Liver (tissue), 8 donors: ENCODE measurements at regions not wholly inside any gene's neighbourhood (a gene's known extent, or its start where the extent isn't known, plus 50 kb on each side); places are given as distances from the start of the nearest gene placed in this dataset.

Source experiments
- DNase-seq: peaks from one replicate; pipeline ENCODE4 v3.0.0-alpha.2; 2017; ENCODE audit warnings: low spot score
- H3K27ac ChIP-seq, 2 donors: one replicate each; pipeline ENCODE4 v1.7.0; 2013; ENCODE audit warnings: inconsistent platforms in 2 of 2, low read length in 2 of 2, control low read depth in 1 of 2, low read depth in 1 of 2, mild to moderate bottlenecking in 1 of 2
- H3K27me3 ChIP-seq, 4 donors: one replicate each; pipeline versions ENCODE4 v1.6.1 to v1.7.0; 2013; ENCODE audit warnings: low read length in 3 of 4, inconsistent platforms in 1 of 4, mild to moderate bottlenecking in 1 of 4, moderate library complexity in 1 of 4; ENCODE audit not compliant: control insufficient read depth in 4 of 4, insufficient read depth in 4 of 4
- H3K36me3 ChIP-seq, 4 donors: one replicate each; pipeline versions ENCODE4 v1.6.1 to v1.7.0; 2013; ENCODE audit warnings: low read length in 3 of 4, mild to moderate bottlenecking in 3 of 4, low read depth in 1 of 4, moderate library complexity in 1 of 4; ENCODE audit not compliant: control insufficient read depth in 4 of 4, insufficient read depth in 3 of 4
- H3K4me1 ChIP-seq, 4 donors: one replicate each; pipeline versions ENCODE4 v1.6.1 to v1.7.0; 2013; ENCODE audit warnings: low read length in 3 of 4, mild to moderate bottlenecking in 3 of 4, moderate library complexity in 1 of 4; ENCODE audit not compliant: control insufficient read depth in 4 of 4, insufficient read depth in 4 of 4
- H3K4me3 ChIP-seq, 3 donors: one replicate each; pipeline versions ENCODE4 v1.6.1 to v1.7.0; 2013; ENCODE audit warnings: low read length in 3 of 3, control low read depth in 1 of 3, low read depth in 1 of 3, mild to moderate bottlenecking in 1 of 3
- H3K9ac ChIP-seq, 2 donors: one replicate each; pipeline ENCODE4 v1.7.0; 2013; ENCODE audit warnings: low read length in 2 of 2, mild to moderate bottlenecking in 2 of 2, moderate library complexity in 2 of 2, control low read depth in 1 of 2, low read depth in 1 of 2
- H3K9me3 ChIP-seq, 4 donors: one replicate each; pipeline versions ENCODE4 v1.6.1 to v1.7.0; 2013; ENCODE audit warnings: low read length in 3 of 4; ENCODE audit not compliant: control insufficient read depth in 4 of 4
- ATF3 ChIP-seq: IDR thresholded peaks from 2 replicates; pipeline ENCODE4 v1.6.1; 2016; ENCODE audit warnings: antibody characterized with exemption
- CTCF ChIP-seq: fragments of 150-350 bp; IDR thresholded peaks from 2 replicates; pipeline ENCODE4 v1.5.1; 2017; ENCODE audit warnings: improper control_type of control experiment, low read depth, low read length; ENCODE audit not compliant: missing input control
- EGR1 ChIP-seq, 2 donors: IDR thresholded peaks; 2 replicates each; pipeline ENCODE4 v1.6.1; 2016 to 2018; ENCODE audit warnings: antibody characterized with exemption in 2 of 2, low read depth in 2 of 2
- FOXA1 ChIP-seq: IDR thresholded peaks from 2 replicates; pipeline ENCODE4 v1.6.1; 2016; ENCODE audit warnings: antibody characterized with exemption
- FOXA2 ChIP-seq: IDR thresholded peaks from 2 replicates; pipeline ENCODE4 v1.6.1; 2016; ENCODE audit warnings: antibody characterized with exemption
- GABPA ChIP-seq, 2 donors: IDR thresholded peaks in 1 of 2; conservative IDR thresholded peaks in 1 of 2; 2 replicates each; pipeline ENCODE4 v1.6.1; 2016; ENCODE audit warnings: antibody characterized with exemption in 2 of 2, mild to moderate bottlenecking in 1 of 2, moderate library complexity in 1 of 2
- HNF4A ChIP-seq, 2 donors: conservative IDR thresholded peaks; 2 replicates each; pipeline ENCODE4 v1.6.1; 2016; ENCODE audit warnings: antibody characterized with exemption in 2 of 2, mild to moderate bottlenecking in 2 of 2
- HNF4G ChIP-seq: IDR thresholded peaks from 2 replicates; pipeline ENCODE4 v1.6.1; 2016; ENCODE audit warnings: antibody characterized with exemption
- MAX ChIP-seq: IDR thresholded peaks from 2 replicates; pipeline ENCODE4 v1.6.1; 2016; ENCODE audit warnings: antibody characterized with exemption
- NR2F2 ChIP-seq: IDR thresholded peaks from 2 replicates; pipeline ENCODE4 v1.6.1; 2016; ENCODE audit warnings: antibody characterized with exemption
- RAD21 ChIP-seq, 2 donors: IDR thresholded peaks; 2 replicates each; pipeline ENCODE4 v1.6.1; 2016; ENCODE audit warnings: antibody characterized with exemption in 2 of 2, mild to moderate bottlenecking in 2 of 2
- SP1 ChIP-seq: IDR thresholded peaks from 2 replicates; pipeline ENCODE4 v1.6.1; 2018; ENCODE audit warnings: antibody characterized with exemption, mild to moderate bottlenecking
- TAF1 ChIP-seq: conservative IDR thresholded peaks from 2 replicates; pipeline ENCODE4 v1.6.1; 2016; ENCODE audit warnings: antibody characterized with exemption, mild to moderate bottlenecking
- YY1 ChIP-seq: IDR thresholded peaks from 2 replicates; pipeline ENCODE4 v1.6.1; 2016; ENCODE audit warnings: antibody characterized with exemption, mild to moderate bottlenecking
- WGBS: extraction: QIAGEN DNeasy Blood & Tissue Kit; methylation state at CpG from one replicate; pipeline ENCODE4 v1.1.7; 2013; 5-methylcytosine and 5-hydroxymethylcytosine counted together
- TF ChIP-seq, protein P1 (sequence below): IDR thresholded peaks from 2 replicates; pipeline ENCODE4 v1.6.1; 2016; ENCODE audit warnings: antibody characterized with exemption, mild to moderate bottlenecking
- donor health status: healthy.
- donor health status: healthy.
- donor health status: healthy.
- donor health status: healthy.
- donor health status: healthy.

- H3K4me1 ChIP-seq = no peaks in the 10 kb centered on the region
- 95% methylated on average over 3 of the region's 3 CpGs for WGBS
- TF ChIP-seq MAX = no peak
- TF ChIP-seq ATF3 = no peak
- TF ChIP-seq, protein P1, sequence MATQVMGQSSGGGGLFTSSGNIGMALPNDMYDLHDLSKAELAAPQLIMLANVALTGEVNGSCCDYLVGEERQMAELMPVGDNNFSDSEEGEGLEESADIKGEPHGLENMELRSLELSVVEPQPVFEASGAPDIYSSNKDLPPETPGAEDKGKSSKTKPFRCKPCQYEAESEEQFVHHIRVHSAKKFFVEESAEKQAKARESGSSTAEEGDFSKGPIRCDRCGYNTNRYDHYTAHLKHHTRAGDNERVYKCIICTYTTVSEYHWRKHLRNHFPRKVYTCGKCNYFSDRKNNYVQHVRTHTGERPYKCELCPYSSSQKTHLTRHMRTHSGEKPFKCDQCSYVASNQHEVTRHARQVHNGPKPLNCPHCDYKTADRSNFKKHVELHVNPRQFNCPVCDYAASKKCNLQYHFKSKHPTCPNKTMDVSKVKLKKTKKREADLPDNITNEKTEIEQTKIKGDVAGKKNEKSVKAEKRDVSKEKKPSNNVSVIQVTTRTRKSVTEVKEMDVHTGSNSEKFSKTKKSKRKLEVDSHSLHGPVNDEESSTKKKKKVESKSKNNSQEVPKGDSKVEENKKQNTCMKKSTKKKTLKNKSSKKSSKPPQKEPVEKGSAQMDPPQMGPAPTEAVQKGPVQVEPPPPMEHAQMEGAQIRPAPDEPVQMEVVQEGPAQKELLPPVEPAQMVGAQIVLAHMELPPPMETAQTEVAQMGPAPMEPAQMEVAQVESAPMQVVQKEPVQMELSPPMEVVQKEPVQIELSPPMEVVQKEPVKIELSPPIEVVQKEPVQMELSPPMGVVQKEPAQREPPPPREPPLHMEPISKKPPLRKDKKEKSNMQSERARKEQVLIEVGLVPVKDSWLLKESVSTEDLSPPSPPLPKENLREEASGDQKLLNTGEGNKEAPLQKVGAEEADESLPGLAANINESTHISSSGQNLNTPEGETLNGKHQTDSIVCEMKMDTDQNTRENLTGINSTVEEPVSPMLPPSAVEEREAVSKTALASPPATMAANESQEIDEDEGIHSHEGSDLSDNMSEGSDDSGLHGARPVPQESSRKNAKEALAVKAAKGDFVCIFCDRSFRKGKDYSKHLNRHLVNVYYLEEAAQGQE = no peak
- TF ChIP-seq TAF1 = no peak
- no peak for TF ChIP-seq FOXA2
- no peak for TF ChIP-seq NR2F2
- TF ChIP-seq HNF4G = no peak
- TF ChIP-seq CTCF = no peak
- TF ChIP-seq GABPA (IDR thresholded peaks at IDR 0.05 in 1 of 2, conservative IDR thresholded peaks at IDR 0.05 in 1 of 2) = no peak
- no peak for TF ChIP-seq HNF4A (conservative IDR thresholded peaks at IDR 0.05)
- TF ChIP-seq SP1 = no peak
- no peak for TF ChIP-seq FOXA1
These were observed 417.7 kb downstream of the GADD45G start for GRCh38 chr9:90022474-90022873.

DNA sequence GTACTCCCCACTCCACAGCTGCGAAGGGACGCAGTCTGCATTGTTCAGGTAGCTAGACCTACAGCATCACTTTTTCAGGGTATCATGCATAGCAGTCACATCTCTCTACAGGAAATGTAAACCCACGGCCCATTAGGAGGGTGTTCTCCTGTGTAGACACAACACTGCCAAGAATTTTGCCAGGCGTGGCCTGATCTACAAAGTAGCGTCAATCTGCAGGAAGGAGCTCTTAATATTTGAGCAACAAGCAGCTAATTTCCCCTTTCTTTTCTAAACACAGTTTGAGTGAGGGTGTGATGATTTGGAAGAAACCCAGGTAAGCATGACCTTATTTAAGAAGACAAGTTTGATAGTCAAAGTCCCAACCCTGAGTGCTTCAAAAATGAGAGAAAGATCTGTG, 419.0 kb downstream of the GADD45G start:
- no peak for DNase-seq

More at GRCh38 chr9:90022474-90022873, 417.7 kb downstream of the GADD45G start:
- Histone ChIP-seq H3K9ac (no peak overlapping the region), H3K27ac (no peak overlapping the region), H3K4me3 (no peak overlapping the region), H3K27me3 (no peaks in the 10 kb centered on the region), H3K36me3 (no peaks in the 10 kb centered on the region), H3K9me3 (no peaks in the 10 kb centered on the region)
- no peak for DNase-seq

DNA sequence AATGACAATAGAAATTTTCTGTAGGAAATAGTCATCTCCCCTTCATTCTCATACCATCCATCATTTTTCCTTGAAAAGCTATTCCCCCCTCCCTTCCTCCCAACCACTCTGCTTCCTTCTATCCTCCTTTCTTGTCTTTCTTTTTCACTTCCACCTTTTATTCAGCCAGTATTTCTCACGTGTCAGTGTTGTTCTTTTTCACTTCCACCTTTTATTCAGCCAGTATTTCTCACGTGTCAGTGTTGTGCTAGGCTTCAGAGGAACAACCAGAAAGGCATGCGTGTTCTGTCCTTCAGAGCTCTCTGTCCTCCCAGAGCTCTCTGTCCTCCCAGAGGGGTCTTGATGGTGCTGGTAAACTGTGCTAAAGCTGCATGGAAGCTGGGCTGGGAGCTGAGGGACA, 419.6 kb downstream of the GADD45G start:
- no peak overlapping the region for H3K27ac ChIP-seq
- DNase-seq = no peak
- H3K9me3 ChIP-seq = no peaks in the 10 kb centered on the region
- no peaks in the 10 kb centered on the region for H3K4me1 ChIP-seq
- 79% methylated on average over 3 of the region's 3 CpGs for WGBS
- H3K27me3 ChIP-seq = no peaks in the 10 kb centered on the region
- H3K36me3 ChIP-seq = no peaks in the 10 kb centered on the region
- no peak overlapping the region for H3K4me3 ChIP-seq
- no peak overlapping the region for H3K9ac ChIP-seq
- TF ChIP-seq FOXA1 = no peak
- no peak for TF ChIP-seq SP1
- TF ChIP-seq, protein P1 = no peak
- no peak for TF ChIP-seq MAX
- TF ChIP-seq GABPA (IDR thresholded peaks at IDR 0.05 in 1 of 2, conservative IDR thresholded peaks at IDR 0.05 in 1 of 2) = no peak
- TF ChIP-seq CTCF = no peak
- no peak for TF ChIP-seq HNF4A (conservative IDR thresholded peaks at IDR 0.05)
- TF ChIP-seq RAD21 (IDR thresholded peaks at IDR 0.05) = no peak
- TF ChIP-seq ATF3 = no peak
- no peak for TF ChIP-seq YY1

More for the DNA sequence above, 419.0 kb downstream of the GADD45G start:
- H3K9me3 ChIP-seq = no peaks in the 10 kb centered on the region
- no peak overlapping the region for H3K9ac ChIP-seq
- TF ChIP-seq EGR1 (IDR thresholded peaks at IDR 0.05; ENCODE audit: low read depth in 2 of 2) (no peak), GABPA (IDR thresholded peaks at IDR 0.05 in 1 of 2, conservative IDR thresholded peaks at IDR 0.05 in 1 of 2) (no peak)
- no peak overlapping the region for H3K4me3 ChIP-seq
- H3K36me3 ChIP-seq = no peaks in the 10 kb centered on the region
- no peak overlapping the region for H3K27ac ChIP-seq
- WGBS = 73% methylated on average over 5 of the region's 5 CpGs
- H3K27me3 ChIP-seq = no peaks in the 10 kb centered on the region
- no peaks in the 10 kb centered on the region for H3K4me1 ChIP-seq
